Stimulated activated CD4-positive, alpha-beta T cell treated with anti-CD3 and anti-CD28 coated beads, Interleukin-1b, Interleukin-23, amount 100 ng/mL, for 48 hours (primary cell): ENCODE measurements at regions not wholly inside any gene's neighbourhood (a gene's known extent, or its start where the extent isn't known, plus 50 kb on each side); places are given as distances from the start of the nearest gene placed in this dataset.

Experiments
- DNase-seq: peaks from one replicate; pipeline ENCODE4 v3.0.0-alpha.2; 2020

DNA sequence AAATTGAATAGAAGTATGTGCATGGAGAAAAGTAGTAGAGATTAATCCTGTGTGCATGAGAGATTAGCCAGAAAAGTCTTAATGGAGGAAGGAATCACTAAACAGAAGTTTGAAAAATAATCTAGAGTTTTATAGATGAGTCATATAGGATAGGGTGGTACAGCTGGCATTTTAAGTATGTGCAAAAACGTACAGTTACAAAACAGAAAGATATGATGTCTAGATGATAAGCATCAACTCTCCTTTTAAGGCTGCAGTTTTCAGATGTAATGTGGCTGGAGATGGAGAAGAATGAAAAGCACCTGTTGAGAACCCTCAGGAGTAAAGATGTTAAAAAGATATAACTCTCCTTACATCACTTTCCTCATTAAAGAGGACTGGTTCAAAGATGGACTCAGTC is 271.3 kb downstream of the STK31 start:
- no peak for DNase-seq

DNA sequence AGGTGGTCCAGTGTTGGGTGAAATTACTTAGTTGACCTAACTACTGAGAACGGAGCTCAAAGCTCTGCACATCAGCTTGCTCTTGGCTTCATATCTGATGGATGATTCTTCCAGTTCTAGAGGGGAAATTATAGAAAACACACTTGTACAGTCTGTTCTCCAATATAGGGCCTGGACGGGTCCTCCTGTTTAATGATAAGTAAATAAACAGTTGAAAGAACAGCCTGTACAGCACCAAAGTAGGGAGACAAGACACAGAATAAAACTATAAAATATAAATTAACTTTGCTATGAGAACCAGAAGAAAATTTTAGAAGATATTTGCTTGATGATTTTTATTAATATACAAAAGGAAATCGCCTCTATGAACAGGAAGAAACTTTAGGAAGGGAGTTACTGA is 271.7 kb downstream of the STK31 start:
- DNase-seq = no peak

DNA sequence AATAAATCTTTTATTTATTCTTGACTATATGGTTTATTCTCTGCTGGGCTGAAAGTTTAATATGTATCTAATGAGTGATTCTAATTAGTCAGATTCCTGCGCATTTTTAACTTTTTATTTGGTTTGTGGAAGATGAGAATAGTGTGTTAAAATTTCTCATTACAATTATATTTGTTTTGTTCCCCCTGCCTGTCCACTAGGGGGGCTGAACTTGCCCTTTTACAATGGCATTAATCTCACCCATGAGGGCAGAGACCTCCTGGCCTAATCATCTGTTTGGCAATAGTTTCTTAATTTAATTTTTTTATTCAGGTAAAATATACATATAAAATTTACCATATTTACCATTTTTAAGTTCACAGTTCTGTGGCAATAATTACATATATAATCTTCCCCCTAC is 278.5 kb upstream of the NPY start:
- no peak for DNase-seq

DNA sequence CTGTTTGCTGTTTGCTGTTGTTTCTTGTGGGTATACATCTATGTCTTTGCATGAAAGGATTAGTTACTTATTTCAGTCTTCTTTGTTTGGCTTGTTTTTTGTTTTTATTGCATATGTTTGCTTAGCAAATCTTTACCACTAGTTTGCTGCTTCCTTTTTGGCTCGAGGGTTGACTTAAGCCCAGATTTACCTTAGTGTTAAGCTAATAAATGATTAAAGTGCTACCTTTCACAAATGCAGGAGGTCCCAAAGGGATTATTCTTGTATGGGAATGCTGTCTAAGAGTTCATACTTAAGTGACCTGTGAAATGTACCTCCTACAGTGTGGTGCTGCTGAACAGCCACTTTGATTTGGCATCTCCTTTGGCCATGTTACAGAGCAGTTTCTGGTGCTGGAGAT is 273.5 kb upstream of the NPY start:
- no peak for DNase-seq

DNA sequence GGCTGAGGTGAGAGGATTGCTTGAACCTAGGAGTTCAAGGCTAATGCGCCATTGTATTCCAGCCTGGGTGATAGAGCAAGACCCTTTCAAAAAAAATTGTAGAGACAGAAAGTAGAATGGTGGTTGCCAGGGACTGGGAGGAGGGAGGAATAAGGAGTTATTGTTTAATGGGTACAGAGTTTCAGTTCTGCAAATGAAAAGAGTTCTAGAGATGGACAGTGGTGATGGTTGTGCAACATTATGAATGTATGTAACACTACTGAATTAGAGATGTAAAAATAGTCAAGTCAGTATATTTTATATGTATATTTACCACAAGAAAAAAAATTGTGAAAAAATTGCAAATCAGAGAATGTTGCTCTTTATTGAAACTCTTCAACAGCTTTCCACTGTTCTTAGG is 266.5 kb upstream of the NPY start:
- no peak for DNase-seq

DNA sequence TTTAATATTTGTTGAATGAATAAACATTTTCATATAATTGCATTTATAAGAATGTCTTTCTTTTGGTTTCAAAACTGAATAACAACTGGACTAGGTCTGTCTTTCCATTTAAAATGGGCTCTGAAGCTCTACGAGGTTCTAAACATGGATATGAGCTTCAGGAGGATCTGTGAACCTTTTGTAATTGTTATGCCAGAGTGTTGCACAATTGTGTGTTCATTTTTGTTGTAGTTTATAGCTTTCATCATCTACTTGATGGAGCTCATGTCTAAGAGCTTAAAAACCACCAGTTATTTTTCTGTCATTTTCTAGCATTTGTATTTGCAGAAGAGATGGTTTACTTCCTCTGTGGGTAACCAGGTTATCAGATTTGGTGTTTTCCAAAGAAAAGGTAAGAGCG is 265.7 kb upstream of the NPY start:
- no peak for DNase-seq

DNA sequence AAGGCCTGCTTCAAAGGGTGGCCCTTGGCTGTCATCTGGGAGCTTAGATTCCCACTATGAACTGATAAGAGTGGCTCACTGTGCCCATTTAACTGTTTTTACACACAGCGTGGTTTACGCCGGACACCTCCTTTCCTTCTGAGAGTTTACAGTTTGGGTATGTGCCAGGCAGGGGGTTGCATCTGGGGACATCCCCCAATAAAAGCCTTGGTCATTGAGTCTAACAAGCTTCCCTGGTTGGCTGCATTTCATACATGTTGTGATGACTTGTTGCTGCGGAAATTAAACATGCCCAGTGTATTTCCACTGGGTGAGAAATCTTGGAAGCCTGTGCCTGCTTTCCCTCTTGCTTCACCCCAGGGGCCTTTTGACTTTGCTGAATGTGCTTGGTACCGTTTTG is 264.1 kb upstream of the NPY start:
- DNase-seq = no peak

DNA sequence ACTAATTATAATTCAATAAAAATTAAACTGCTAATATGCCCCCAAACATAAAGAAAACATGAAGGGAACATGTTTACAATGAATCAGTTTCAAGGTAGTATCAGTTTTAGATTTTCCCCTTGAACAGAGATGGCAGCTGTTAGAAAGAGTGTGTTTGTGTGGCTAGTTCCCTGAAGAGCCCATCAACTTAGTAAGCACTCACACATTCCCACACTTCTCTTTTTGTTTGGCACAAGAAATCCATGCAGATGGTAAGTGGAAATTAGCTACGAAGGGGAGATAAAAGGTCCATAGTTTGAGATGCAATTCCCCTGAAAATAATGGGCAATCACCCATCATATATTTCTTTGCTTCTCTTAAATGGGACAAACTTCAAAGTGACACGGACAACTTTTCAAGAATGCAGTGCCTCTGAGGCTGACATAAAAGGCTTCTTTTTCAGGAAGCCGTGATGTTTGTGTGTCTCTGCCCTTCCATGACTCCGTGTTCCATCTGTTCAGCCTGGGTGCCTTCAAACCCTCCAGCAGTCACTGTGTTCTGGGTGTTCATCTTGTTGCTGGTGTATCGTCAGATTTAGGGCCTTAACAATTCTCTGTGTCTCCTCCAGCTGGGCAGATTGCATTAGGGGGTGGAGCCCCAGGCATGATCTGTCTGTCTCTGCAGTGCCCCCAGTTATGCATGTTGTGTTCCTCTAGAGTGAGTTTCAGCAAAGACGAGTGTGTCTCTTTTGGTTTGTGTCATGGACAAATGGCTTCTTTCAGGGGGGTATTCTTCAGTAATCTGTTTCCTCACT is 259.5 kb upstream of the NPY start:
- no peak for DNase-seq

DNA sequence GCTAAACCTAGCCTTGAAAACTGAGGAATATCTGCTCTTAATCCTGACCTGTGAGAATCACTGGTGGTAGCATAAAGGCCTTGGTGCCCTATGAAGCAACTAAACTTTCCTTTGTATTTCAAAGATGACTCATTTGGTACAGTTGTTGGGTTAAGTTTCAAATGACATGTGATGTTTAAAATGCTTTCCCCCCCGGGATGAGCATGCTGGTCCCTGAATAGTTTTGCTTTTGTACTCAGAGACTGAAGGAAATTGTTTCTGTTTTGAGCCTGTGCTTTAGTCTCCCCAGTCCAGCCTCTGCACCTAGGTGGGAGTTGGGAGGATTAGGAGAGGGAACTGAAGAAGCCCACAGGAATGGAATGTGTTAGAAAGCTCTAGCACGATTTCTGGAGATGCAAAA is 258.9 kb upstream of the NPY start:
- DNase-seq = no peak

DNA sequence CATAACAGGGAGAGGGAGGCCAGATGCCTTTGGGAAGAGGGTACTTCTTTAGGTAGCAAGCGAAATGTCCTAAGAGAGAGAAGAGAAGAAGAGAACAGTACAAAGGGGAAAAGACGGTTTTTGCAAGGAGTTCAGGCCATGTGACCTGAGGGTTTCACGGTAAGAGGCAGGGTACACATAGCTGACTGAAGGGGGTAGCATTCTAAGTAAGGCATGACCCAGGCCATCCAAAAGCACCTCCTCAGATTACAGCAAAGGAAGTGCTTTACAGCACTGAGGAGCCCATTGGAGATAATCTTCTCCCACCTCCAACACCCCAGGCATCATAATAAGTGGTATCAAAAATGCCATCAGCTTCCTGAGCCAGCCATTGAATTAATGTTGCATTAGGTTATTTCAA is 258.2 kb upstream of the NPY start:
- DNase-seq = no peak

DNA sequence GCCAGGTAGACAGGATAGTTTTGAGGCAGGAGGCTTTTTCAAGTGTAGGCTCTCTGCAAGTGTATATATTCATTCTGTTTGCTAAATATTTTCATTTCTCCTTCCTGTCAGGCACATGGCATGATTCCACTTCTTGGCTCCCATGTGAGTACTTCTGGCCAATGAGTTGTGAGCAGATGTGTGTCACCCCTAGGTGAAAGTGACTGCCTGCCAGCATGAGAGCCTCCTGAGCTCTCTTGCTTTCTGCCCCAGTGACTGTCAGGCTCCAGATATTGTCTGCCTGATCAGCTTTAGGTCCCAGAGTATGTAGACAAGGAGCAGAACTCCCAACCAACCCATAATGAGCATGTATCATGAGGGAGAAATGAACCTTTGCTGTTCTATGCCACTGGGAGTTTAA is 257.6 kb upstream of the NPY start:
- DNase-seq = no peak

DNA sequence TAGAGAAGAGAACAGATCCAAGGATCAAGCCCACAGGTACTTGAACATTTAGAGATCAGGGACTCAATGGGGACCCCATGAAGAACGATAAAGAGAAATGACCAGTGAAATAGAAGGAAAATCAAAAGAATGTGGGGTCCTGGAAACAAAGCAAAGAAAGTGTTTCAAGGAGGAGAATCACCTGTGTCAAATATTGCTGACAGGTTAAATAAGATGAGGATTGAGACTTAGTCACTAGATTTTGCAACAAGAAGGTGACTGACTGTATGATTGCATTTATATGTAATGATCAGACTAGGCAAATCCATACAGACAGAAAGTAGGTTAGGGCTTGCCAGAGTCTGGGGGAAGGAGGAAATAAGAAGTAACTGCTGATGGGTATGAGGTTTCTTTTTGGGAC is 254.9 kb upstream of the NPY start:
- DNase-seq = no peak

DNA sequence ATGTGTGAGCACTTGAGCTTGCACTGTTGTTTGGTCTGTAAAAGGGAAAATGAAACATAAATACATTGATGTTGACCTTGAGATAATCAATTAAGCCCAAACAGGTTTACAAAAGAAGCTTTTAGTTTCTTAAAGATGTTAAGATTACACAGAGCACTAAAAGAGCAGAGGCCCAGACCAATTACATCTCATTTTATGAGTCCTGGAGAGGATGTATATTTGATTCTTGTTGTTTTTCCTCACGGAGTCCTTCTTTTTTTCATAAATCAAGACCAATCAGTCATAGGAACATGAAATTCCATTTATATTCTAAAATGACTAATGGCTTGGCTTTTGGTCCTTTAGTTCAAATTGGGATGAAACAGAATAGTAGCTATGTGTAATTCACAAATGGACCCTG is 249.7 kb upstream of the NPY start:
- DNase-seq = no peak

DNA sequence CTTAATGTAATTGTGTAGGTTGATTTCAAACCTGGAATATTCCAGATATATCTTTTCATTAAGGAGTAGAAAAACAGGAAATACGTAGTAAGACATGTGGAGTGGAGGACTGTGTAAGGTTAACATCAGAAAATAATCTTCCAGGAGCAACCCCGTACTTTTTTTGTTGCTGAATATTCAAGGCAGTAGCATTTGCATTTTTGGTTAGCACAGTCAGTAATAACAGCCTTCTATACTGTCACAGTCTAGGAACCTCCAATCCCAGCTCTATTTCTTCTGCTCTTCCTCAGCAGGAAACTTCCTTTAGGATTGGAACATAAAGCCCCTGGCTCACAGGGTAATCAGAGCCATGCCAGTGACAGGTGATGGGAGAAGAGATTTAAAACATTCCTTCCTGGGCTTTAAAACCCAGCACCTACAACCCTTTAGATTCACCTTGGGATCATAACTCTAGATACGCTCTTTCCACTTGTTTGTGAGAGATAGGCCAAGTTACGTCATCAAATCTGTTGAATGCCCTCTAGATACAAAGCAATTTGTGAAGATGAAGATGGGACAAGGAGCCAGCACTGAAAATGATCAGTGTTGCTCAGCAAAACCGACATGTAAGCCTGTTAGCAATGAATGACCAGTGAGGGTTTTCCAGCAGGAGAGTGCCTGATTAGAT is 248.5 kb upstream of the NPY start:
- DNase-seq = no peak

DNA sequence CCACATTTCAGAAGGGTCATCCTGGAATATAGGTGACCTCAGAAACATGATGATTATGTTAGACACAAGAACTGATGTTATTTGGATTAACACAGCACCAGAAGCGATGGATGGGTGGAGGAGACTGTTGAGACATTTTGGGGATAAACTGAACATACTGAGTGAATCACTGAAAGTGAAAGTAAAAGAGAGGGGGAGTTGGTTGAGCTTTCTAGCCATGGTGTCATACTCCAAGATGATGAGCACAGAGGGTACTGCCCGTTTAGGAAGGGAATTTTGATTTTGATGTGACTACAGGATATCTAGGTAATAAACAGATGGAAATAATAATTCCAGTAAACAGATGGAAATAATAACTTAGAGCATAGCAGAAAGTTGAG is 248.0 kb upstream of the NPY start:
- no peak for DNase-seq

DNA sequence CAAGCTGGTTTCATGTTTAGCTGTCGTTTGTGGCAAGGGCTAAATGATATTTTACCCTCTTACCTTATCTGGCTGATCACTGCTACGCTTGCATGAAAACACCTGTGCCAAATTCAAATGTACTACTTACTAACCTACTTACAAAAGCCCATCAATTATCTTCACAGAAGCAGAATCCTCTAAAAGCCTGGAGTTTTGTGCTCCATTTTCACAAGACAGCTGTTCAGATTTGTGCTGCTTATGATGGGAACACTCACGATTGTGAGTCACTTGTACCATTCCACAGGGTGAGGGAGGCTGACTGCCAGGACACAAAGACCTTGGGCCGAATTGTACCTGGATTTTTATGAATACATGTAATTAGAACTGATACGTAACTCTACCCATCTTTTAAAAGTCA is 245.0 kb upstream of the NPY start:
- DNase-seq = no peak

DNA sequence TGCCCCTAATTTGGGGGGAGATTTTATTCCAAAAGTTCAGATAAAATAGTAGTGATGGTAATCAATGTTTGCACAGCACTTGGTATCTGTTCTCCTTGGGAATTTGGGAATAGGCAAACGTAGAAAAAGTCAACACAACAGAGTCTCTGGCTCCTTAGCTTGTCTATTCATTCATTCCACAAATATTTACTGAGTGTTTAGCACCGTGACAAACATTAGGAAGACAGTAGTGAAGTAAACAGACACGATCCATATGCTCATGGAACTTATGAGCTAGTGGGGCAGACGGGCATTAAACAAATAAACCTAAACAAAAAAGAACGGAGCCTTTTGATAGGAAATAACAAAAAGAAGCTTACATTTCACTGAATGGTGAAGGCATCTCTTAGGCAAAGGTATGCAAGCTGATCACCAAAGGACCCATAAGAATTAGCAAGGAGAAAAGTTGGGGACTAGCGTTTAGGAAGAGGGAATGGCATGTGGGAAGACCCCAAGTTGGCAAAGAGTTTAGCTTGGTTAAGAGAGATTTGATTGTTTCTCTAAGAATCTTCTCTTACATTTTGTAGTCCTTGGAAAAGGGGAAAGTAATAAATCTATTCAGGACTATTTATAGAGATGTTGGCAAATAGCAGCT is 243.9 kb upstream of the NPY start:
- no peak for DNase-seq

DNA sequence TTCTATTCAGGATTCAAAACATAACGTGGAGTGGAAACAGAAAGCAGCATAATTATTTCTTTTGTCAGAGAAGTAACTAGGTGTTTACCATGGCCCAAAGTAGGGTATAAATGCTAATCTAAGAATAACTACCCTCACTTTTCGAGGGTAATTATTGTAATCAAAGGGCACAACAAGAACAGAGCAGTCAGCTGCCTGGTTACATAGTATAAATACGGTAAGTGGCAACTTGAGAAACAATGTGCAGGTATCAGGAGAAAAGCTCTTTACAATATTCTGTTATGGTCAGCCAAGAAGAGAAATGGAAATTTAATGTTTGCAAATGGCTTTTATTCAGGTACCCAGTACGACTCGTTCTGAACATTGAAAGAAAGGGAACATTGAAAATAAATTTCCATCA is 242.0 kb upstream of the NPY start:
- DNase-seq = no peak

DNA sequence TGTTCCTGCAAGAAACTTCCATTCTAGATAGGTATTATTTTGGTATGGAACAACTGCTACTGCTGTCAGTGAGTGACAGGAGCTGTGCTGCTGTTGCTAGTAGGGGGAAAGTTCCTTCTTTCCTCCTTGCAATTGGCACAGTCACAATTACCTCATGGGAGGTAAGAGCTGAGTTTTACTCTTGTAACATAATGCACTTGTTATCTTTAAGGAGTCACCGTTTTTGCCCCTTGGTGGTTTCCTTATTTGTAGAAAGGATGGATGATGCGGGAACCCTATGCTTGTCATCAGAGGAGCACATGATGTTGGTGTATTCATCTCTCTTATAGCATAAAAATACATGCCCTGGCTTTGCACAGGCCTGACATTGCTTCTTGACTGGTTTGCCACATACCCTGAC is 234.7 kb upstream of the NPY start:
- DNase-seq = no peak

DNA sequence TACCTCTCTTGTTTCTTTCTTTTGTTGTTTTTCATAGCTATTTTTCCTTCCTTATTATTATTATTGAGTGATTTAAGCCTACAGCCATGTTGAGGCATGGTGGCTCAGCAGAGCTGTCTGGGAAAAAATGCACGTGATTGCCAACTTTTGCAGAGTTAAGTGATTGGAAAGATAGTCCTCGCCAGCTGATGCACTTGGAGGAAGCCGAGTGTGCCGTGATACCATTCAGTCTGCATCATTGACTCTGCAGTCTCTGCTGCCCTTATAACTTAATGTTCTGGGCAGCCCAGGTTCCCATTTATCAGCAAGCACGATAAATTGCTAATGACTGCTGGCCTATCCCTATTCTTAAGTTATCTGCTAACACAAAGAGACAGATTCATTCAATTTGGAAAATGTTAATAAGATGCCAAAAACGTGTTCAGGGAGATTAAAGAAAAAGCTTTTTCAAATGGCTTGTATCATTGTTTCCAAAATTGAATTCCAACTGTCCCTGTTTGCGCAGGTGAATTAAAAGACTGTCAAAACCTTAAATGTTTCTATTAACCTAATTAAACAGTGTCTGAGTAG is 232.9 kb upstream of the NPY start:
- no peak for DNase-seq

DNA sequence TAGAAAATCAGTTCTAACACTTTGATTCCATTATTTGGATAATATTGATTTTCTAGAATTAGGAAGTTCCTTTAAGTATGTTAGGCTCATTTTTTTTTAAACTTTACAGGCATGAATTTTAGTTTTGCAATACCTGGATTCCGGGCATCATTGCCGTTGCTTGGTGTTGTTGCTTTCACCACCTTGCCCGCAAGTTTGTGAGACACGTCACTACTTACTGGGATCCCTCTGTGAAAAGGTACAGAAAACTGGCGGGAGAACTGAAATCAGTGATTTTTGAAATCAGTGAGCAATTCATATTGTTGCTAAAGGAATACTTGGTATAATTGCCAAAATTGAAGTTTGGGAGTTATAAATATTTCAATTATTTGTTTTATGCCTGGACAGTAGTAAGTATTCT is 232.3 kb upstream of the NPY start:
- no peak for DNase-seq

DNA sequence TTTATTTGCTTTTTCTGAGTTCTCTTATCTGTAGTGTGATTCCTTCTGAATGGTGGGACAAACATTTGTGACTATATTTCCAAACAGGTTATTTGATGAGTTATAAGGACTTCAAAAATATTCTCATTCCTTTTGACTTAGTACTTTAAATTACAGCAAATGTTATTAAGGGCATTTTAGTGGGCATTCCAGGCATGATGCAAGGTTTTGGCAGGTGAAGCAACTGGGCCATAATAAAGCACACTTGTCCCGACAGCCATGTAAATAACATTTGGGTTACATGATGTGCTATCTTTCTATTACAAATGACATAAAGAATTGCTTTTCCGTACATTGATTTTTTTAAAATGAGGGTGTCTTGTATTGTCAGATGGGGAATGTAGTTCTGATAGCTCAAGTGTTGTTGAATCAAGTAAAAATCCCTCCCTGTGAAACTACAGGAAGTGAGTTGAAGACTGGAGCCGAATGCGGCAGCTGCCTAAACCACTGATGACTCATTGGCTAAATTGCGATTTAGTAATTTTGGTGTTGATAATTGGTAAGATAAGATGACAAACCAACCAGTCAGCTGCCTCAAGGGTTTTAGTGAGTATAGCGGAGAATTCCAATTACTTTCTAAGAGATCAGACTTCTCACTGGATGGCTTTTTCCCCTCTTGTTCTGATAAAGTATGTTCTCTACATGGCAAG is 231.3 kb upstream of the NPY start:
- DNase-seq = no peak

DNA sequence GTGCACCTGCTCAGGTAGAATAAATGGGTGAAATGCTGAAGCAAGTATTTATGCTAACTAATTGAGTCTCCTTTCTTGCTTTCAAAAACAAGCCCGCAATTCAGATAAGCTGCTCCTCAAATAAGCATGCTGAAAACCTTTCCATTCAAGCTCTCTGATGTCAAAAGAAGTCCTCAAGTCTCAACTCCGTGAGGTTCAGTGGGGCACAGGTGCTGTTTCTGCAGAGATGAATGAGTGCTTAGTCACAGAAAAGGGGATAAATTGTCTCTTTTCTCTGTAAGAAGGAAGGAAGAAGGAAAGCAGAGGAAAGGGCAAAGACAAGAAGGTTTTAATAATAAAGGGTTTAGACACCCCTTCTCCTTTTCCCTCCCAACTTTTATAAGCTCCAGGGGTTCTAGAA is 229.8 kb upstream of the NPY start:
- DNase-seq = no peak

DNA sequence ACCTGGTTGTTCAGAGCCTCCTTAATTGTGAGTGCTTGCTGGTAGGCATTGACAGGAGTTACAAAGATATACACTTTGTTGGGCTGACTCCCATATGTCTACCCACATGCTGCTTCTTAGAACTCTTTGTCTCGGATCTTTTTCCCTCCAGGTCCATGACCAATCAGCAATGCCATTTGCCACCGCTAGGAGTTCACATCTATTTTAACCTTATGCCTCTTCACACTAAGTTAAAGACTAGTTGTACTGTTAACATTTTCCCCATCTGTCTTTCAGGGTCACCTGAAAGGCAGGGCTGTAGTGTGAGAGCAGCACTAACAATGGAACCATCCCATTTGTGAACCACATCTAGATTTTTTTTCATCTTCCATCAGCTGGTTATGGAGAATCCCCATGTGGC is 226.7 kb upstream of the NPY start:
- DNase-seq = no peak
